GM19193 (cell line): ENCODE measurements at regions not wholly inside any gene's neighbourhood (a gene's known extent, or its start where the extent isn't known, plus 50 kb on each side); places are given as distances from the start of the nearest gene placed in this dataset.

ENCODE experiments used
- POLR2A ChIP-seq: IDR thresholded peaks from 4 replicates; pipeline ENCODE4 v1.6.1; 2011; ENCODE audit not compliant: insufficient read depth, insufficient read length; ENCODE audit errors: extremely low read depth

GRCh38 chr14:89501381-89501780, 84.3 kb upstream of the FOXN3 start:
- TF ChIP-seq POLR2A = no peak

- no peak for TF ChIP-seq POLR2A
Observed at GRCh38 chr14:89500303-89500702, 83.3 kb upstream of the FOXN3 start.

GRCh38 chr14:89498878-89499277, 81.8 kb upstream of the FOXN3 start:
- TF ChIP-seq POLR2A = no peak

- no peak for TF ChIP-seq POLR2A
Observed at GRCh38 chr14:89495718-89496117, 78.7 kb upstream of the FOXN3 start.

GRCh38 chr14:89493877-89494634, 77.0 kb upstream of the FOXN3 start:
- no peak for TF ChIP-seq POLR2A

GRCh38 chr14:89493406-89493805, 76.4 kb upstream of the FOXN3 start:
- TF ChIP-seq POLR2A = no peak

- no peak for TF ChIP-seq POLR2A
Observed at GRCh38 chr14:89491711-89492381, 74.8 kb upstream of the FOXN3 start.

- TF ChIP-seq POLR2A = no peak
Observed at GRCh38 chr14:89490466-89490865, 73.4 kb upstream of the FOXN3 start.

GRCh38 chr14:89489761-89490437, 72.9 kb upstream of the FOXN3 start:
- TF ChIP-seq POLR2A = no peak

GRCh38 chr14:89486961-89487360, 69.9 kb upstream of the FOXN3 start:
- TF ChIP-seq POLR2A = no peak

GRCh38 chr14:89486505-89486904, 69.5 kb upstream of the FOXN3 start:
- TF ChIP-seq POLR2A = no peak

GRCh38 chr14:89485264-89485663, 68.2 kb upstream of the FOXN3 start:
- no peak for TF ChIP-seq POLR2A

GRCh38 chr14:89484051-89484844, 67.2 kb upstream of the FOXN3 start:
- no peak for TF ChIP-seq POLR2A

GRCh38 chr14:89481196-89481595, 64.2 kb upstream of the FOXN3 start:
- no peak for TF ChIP-seq POLR2A

- no peak for TF ChIP-seq POLR2A
Observed at GRCh38 chr14:89480278-89480677, 63.2 kb upstream of the FOXN3 start.
